SK-N-SH (cell line): ENCODE measurements at regions not wholly inside any gene's neighbourhood (a gene's known extent, or its start where the extent isn't known, plus 50 kb on each side); places are given as distances from the start of the nearest gene placed in this dataset.

Experiments
- CTCF ChIP-seq: fragments of 200-600 bp; sonication (generic); IDR thresholded peaks from 2 replicates; pipeline ENCODE4 v1.6.1; 2017; ENCODE audit warnings: antibody characterized with exemption, mild to moderate bottlenecking, moderate library complexity
- FOXJ3 ChIP-seq: sonication (generic); formaldehyde crosslinking; IDR thresholded peaks from 2 replicates; pipeline ENCODE4 v1.5.1; 2020; ENCODE audit warnings: mild to moderate bottlenecking, missing genetic modification reagents
- NFIC ChIP-seq: IDR thresholded peaks from 2 replicates; pipeline ENCODE4 v1.4.0; 2012; ENCODE audit warnings: borderline replicate concordance
- POLR2AphosphoS5 ChIP-seq: IDR thresholded peaks from 2 replicates; pipeline ENCODE4 v1.6.1; 2012; ENCODE audit warnings: low read depth, low read length
- RAD21 ChIP-seq: IDR thresholded peaks from 2 replicates; pipeline ENCODE4 v1.6.1; 2012; ENCODE audit warnings: mild to moderate bottlenecking, low read length
- RCOR1 ChIP-seq: fragments of 150-350 bp; IDR thresholded peaks from 2 replicates; pipeline ENCODE4 v1.6.1; 2017; ENCODE audit warnings: antibody characterized with exemption, low read length
- SIN3A ChIP-seq: IDR thresholded peaks from 2 replicates; pipeline ENCODE4 v1.6.1; 2012; ENCODE audit warnings: low read depth, mild to moderate bottlenecking, low read length, moderate library complexity, borderline replicate concordance
- SMC3 ChIP-seq: IDR thresholded peaks from 2 replicates; pipeline ENCODE4 v1.6.1; 2012; ENCODE audit warnings: low read depth, low read length, improper control_type of control experiment
- YY1 ChIP-seq: IDR thresholded peaks from 2 replicates; pipeline ENCODE4 v1.4.0; 2012; ENCODE audit warnings: low read depth, mild to moderate bottlenecking

GRCh38 chr5:152686931-152687330 lies 281.9 kb upstream of the NMUR2 start:
- TF ChIP-seq POLR2AphosphoS5 (no peak), CTCF (no peak), RCOR1 (no peak), FOXJ3 (CRISPR knock-in tag) (no peak), SIN3A (no peak), YY1 (no peak), RAD21 (no peak), NFIC (no peak), SMC3 (no peak)
